HCT116 (cell line): ENCODE measurements at regions not wholly inside any gene's neighbourhood (a gene's known extent, or its start where the extent isn't known, plus 50 kb on each side); places are given as distances from the start of the nearest gene placed in this dataset.
"Not testable (repeated sequence)": the region's sequence is repeated elsewhere in the genome, so short reads cannot be mapped to it uniquely, and the experiment has no call there.

Source experiments
- ATAC-seq: fragments of 200-7000 bp; cut with Tn5 transposase; 2 replicates; pipeline ENCODE4 v1.9.1; 2020; ENCODE audit warnings: mild to moderate bottlenecking, moderate library complexity
- BruUV-seq: library from RNA; stranded (reverse); fragments of 400-500 nt; replicated peaks from 2 replicates; lab custom pipeline; 2021; lab: Mats Ljungman, UMichigan
- CTCF ChIA-PET: fragments of 300-600 bp; sonication (Branson Sonifier 250); formaldehyde crosslinking; loops from one replicate; lab custom pipeline; 2021; ENCODE audit warnings: antibody characterized with exemption; lab: Charles Lee
- POLR2A ChIA-PET: fragments of 300-600, 350-600 bp; sonication (Branson Sonifier 250); formaldehyde crosslinking; loops from one replicate; lab custom pipeline; 2021; ENCODE audit warnings: antibody characterized with exemption; lab: Charles Lee
- RAD21 ChIA-PET, 2 experiments: fragments of 300-600 bp; sonication (Branson Sonifier 250); formaldehyde crosslinking; loops; one replicate each; lab custom pipeline; 2023; ENCODE audit warnings: low total read pairs in 2 of 2; ENCODE audit not compliant: uncharacterized antibody in 2 of 2, unreplicated experiment in 2 of 2, low non-redundant PET in 1 of 2; lab: Charles Lee
- DNase-seq: peaks from one replicate; pipeline ENCODE4 v3.0.0-alpha.2; 2010; ENCODE audit warnings: low read depth, low spot score
- H2AFZ ChIP-seq: fragments of 200-600 bp; shearing (Covaris generic), sonication (generic); 2 replicates; pipeline ENCODE4 v1.6.1; 2017; ENCODE audit warnings: low read depth, mixed run types, mixed read lengths, antibody characterized with exemption, low read length; ENCODE audit not compliant: poor library complexity, severe bottlenecking
- H3K27ac ChIP-seq: 2 replicates; pipeline ENCODE4 v1.5.1; 2012; ENCODE audit warnings: low read depth, low read length
- H3K27me3 ChIP-seq: fragments of 200-600 bp; sonication (generic); 2 replicates; pipeline ENCODE4 v1.6.1; 2016; ENCODE audit warnings: mixed run types, low read length, mixed read lengths; ENCODE audit not compliant: insufficient read depth
- H3K36me3 ChIP-seq, 2 experiments: fragments of 200-500 bp in 1 of 2; fragments of 200-600 bp in 1 of 2; sonication (Bioruptor generic) in 1 of 2; sonication (generic) in 1 of 2; 2 replicates each; pipeline versions ENCODE4 v1.5.1 to v1.6.1; 2014 to 2016; ENCODE audit warnings: low read length in 2 of 2, inconsistent platforms in 1 of 2, mixed read lengths in 1 of 2, mixed run types in 1 of 2; ENCODE audit not compliant: insufficient read depth in 2 of 2, control insufficient read depth in 1 of 2
- H3K4me1 ChIP-seq, 2 experiments: fragments of 200-600 bp in 1 of 2; sonication (generic) in 1 of 2; 2 replicates each; pipeline versions ENCODE4 v1.5.1 to v1.6.1; 2012 to 2017; ENCODE audit warnings: low read length in 2 of 2, inconsistent platforms in 1 of 2, mild to moderate bottlenecking in 1 of 2, mixed read lengths in 1 of 2, mixed run types in 1 of 2, moderate library complexity in 1 of 2; ENCODE audit not compliant: insufficient read depth in 2 of 2, control insufficient read depth in 1 of 2
- H3K4me2 ChIP-seq: fragments of 200-600 bp; sonication (generic); 2 replicates; pipeline ENCODE4 v1.6.1; 2017; ENCODE audit warnings: mixed run types, low read length, mixed read lengths
- H3K4me3 ChIP-seq, 2 experiments: fragments of 200-600 bp in 1 of 2; sonication (generic) in 1 of 2; replicated peaks in 1 of 2; 2 replicates each; pipeline ENCODE4 v1.5.1; 2011 to 2016; ENCODE audit warnings: low read length in 2 of 2, control low read depth in 1 of 2, low read depth in 1 of 2, mild to moderate bottlenecking in 1 of 2, mixed read lengths in 1 of 2, mixed run types in 1 of 2
- H3K79me2 ChIP-seq: fragments of 200-600 bp; sonication (generic); 2 replicates; pipeline ENCODE4 v1.6.1; 2017; ENCODE audit warnings: mild to moderate bottlenecking, mixed run types, low read length, moderate library complexity, mixed read lengths; ENCODE audit not compliant: insufficient read depth
- H3K9ac ChIP-seq: fragments of 200-600 bp; sonication (generic); 2 replicates; pipeline ENCODE4 v1.6.1; 2016; ENCODE audit warnings: low read length, mixed read lengths
- H3K9me2 ChIP-seq: fragments of 200-600 bp; sonication (generic), shearing (Covaris generic); 2 replicates; pipeline ENCODE4 v1.6.1; 2017; ENCODE audit warnings: mixed run types, mild to moderate bottlenecking, moderate library complexity; ENCODE audit not compliant: insufficient read depth
- H3K9me3 ChIP-seq, 2 experiments: fragments of 200-500 bp in 1 of 2; fragments of 200-600 bp in 1 of 2; sonication (Bioruptor generic) in 1 of 2; sonication (generic) in 1 of 2; 2 replicates each; pipeline ENCODE4 v1.6.1; 2014 to 2017; ENCODE audit warnings: low read length in 2 of 2, mixed read lengths in 2 of 2, inconsistent platforms in 1 of 2, low read depth in 1 of 2, mild to moderate bottlenecking in 1 of 2, mixed run types in 1 of 2, moderate library complexity in 1 of 2; ENCODE audit not compliant: control insufficient read depth in 1 of 2, insufficient read depth in 1 of 2
- H4K20me1 ChIP-seq: fragments of 200-600 bp; sonication (generic), shearing (Covaris generic); 2 replicates; pipeline ENCODE4 v1.6.1; 2017; ENCODE audit warnings: mixed run types, mild to moderate bottlenecking, moderate library complexity; ENCODE audit not compliant: insufficient read depth
- CEBPB ChIP-seq: IDR thresholded peaks from 2 replicates; pipeline ENCODE4 v1.6.1; 2012; ENCODE audit warnings: low read depth
- CTCF ChIP-seq, 3 experiments: fragments of 200-600 bp in 1 of 3; sonication (generic) in 1 of 3; IDR thresholded peaks in 2 of 3; conservative IDR thresholded peaks in 1 of 3; 2 replicates each; pipeline ENCODE4 v1.5.1; 2012 to 2017; ENCODE audit warnings: low read depth in 2 of 3, low read length in 2 of 3, antibody characterized with exemption in 1 of 3, borderline replicate concordance in 1 of 3, control low read depth in 1 of 3, mild to moderate bottlenecking in 1 of 3, mixed read lengths in 1 of 3, mixed run types in 1 of 3, moderate library complexity in 1 of 3; ENCODE audit not compliant: insufficient read depth in 1 of 3
- EGR1 ChIP-seq: IDR thresholded peaks from 2 replicates; pipeline ENCODE4 v1.6.1; 2012; ENCODE audit warnings: low read depth
- FOSL1 ChIP-seq: IDR thresholded peaks from 2 replicates; pipeline ENCODE4 v1.6.1; 2012; ENCODE audit warnings: low read depth
- MAX ChIP-seq: IDR thresholded peaks from 2 replicates; pipeline ENCODE4 v1.6.1; 2012
- POLR2A ChIP-seq: IDR thresholded peaks from 2 replicates; pipeline ENCODE4 v1.7.0; 2011; ENCODE audit warnings: borderline replicate concordance; ENCODE audit not compliant: insufficient read depth, insufficient read length; ENCODE audit errors: extremely low read depth
- RAD21 ChIP-seq: IDR thresholded peaks from 2 replicates; pipeline ENCODE4 v1.6.1; 2012; ENCODE audit warnings: low read depth, mild to moderate bottlenecking
- SRF ChIP-seq: IDR thresholded peaks from 2 replicates; pipeline ENCODE4 v1.6.1; 2012; ENCODE audit warnings: low read depth
- YY1 ChIP-seq: IDR thresholded peaks from 2 replicates; pipeline ENCODE4 v1.6.1; 2011; ENCODE audit warnings: low read length, low read depth, moderate library complexity, mild to moderate bottlenecking; ENCODE audit not compliant: insufficient replicate concordance; ENCODE audit errors: extremely low read depth
- ZBTB33 ChIP-seq: IDR thresholded peaks from 2 replicates; pipeline ENCODE4 v1.6.1; 2011; ENCODE audit warnings: mild to moderate bottlenecking, low read length, moderate library complexity; ENCODE audit not compliant: insufficient replicate concordance; ENCODE audit errors: extremely low read depth
- ZFX ChIP-seq: fragments of 450-650 bp; IDR thresholded peaks from 2 replicates; pipeline ENCODE4 v1.6.1; 2017
- ZNF274 ChIP-seq: fragments of 200-500 bp; sonication (Bioruptor generic); IDR thresholded peaks from 2 replicates; pipeline ENCODE4 v1.6.1; 2014; ENCODE audit warnings: mild to moderate bottlenecking, low read depth, low read length, inconsistent platforms
- intact Hi-C: fragments of 100-400 bp; cut with micrococcal nuclease; formaldehyde crosslinking; loops from 2 replicates; pipeline ENCODE4 v1.10.0; 2022

GRCh38 chr4:57965431-57965830, 855.2 kb upstream of the IGFBP7 start:
- CTCF ChIA-PET, ATAC-seq, POLR2A ChIA-PET: not testable (repeated sequence)

GRCh38 chr4:57945298-57945697, 835.1 kb upstream of the IGFBP7 start:
- Histone ChIP-seq H3K27me3 (no peaks in the 10 kb centered on the region), H3K79me2 (no peaks in the 10 kb centered on the region), H2AFZ (no peak overlapping the region), H3K4me2 (no peak overlapping the region), H3K36me3 (no peaks in the 10 kb centered on the region; a peak in 1 of 4 replicates), H4K20me1 (no peaks in the 10 kb centered on the region), H3K4me1 (no peaks in the 10 kb centered on the region), H3K27ac (no peak overlapping the region), H3K9me2 (no peaks in the 10 kb centered on the region), H3K9me3 (peaks cover 0 to 30% of the 10 kb centered on the region in 2 experiments; a peak in 2 of 4 replicates), H3K9ac (no peak overlapping the region), H3K4me3 (no peak overlapping the region)
- ChIA-PET RAD21 (no interaction called here), CTCF (no interaction called here), POLR2A (no interaction called here)
- BruUV-seq = no TSS peak
- intact Hi-C loops = no loop called here
- DNase-seq = no peak
- ATAC-seq = no peak
- TF ChIP-seq ZBTB33 (no peak), YY1 (no peak), MAX (no peak), POLR2A (no peak), EGR1 (no peak), ZNF274 (no peak), RAD21 (no peak), FOSL1 (no peak), CEBPB (no peak), SRF (no peak), CTCF (IDR thresholded peaks at IDR 0.05 in 2 of 3, conservative IDR thresholded peaks at IDR 0.05 in 1 of 3; ENCODE audit: borderline replicate concordance in 1 of 3, insufficient read depth in 1 of 3, low read depth in 2 of 3, low read length in 2 of 3) (no peak), ZFX (no peak)

More at GRCh38 chr4:57965431-57965830, 855.2 kb upstream of the IGFBP7 start:
- H4K20me1 ChIP-seq, RAD21 ChIA-PET, H3K4me2 ChIP-seq, H3K27ac ChIP-seq, H3K9me3 ChIP-seq, H3K36me3 ChIP-seq, H3K9me2 ChIP-seq, BruUV-seq, DNase-seq, H3K4me1 ChIP-seq, H3K79me2 ChIP-seq, H3K9ac ChIP-seq, H2AFZ ChIP-seq, H3K4me3 ChIP-seq, H3K27me3 ChIP-seq, intact Hi-C loops: not testable (repeated sequence)
